Spleen (tissue), 11 donors: ENCODE measurements at regions not wholly inside any gene's neighbourhood (a gene's known extent, or its start where the extent isn't known, plus 50 kb on each side); places are given as distances from the start of the nearest gene placed in this dataset.
"Not testable (repeated sequence)": the region's sequence is repeated elsewhere in the genome, so short reads cannot be mapped to it uniquely, and the experiment has no call there.

Experiments
- DNase-seq: peaks from one replicate; pipeline ENCODE4 v3.0.0-alpha.2; 2020
- H3K27ac ChIP-seq, 8 donors: fragments of 200-600 bp; sonication (generic) in 7 of 8; 1 replicate in 4 of 8; 2 replicates in 4 of 8; pipeline versions ENCODE4 v1.5.0 to v1.8.0; 2016 to 2021; ENCODE audit warnings: inconsistent platforms in 4 of 8, mild to moderate bottlenecking in 4 of 8, moderate library complexity in 1 of 8
- H3K27me3 ChIP-seq, 7 donors: fragments of 200-600 bp; sonication (generic) in 6 of 7; replicated peaks in 1 of 7; 1 replicate in 4 of 7; 2 replicates in 3 of 7; pipeline versions ENCODE4 v1.5.0 to v1.8.0; 2016 to 2021; ENCODE audit warnings: inconsistent platforms in 3 of 7, mild to moderate bottlenecking in 1 of 7
- H3K36me3 ChIP-seq, 6 donors: fragments of 200-600 bp; sonication (generic) in 5 of 6; 1 replicate in 4 of 6; 2 replicates in 2 of 6; pipeline versions ENCODE4 v1.5.0 to v1.8.0; 2016 to 2021; ENCODE audit warnings: inconsistent platforms in 2 of 6
- H3K4me1 ChIP-seq, 6 donors: fragments of 200-600 bp; sonication (generic) in 5 of 6; 1 replicate in 3 of 6; 2 replicates in 3 of 6; pipeline versions ENCODE4 v1.5.0 to v1.8.0; 2016 to 2021; ENCODE audit warnings: inconsistent platforms in 3 of 6
- H3K4me3 ChIP-seq, 8 donors: fragments of 200-600 bp; sonication (generic) in 7 of 8; 1 replicate in 4 of 8; 2 replicates in 4 of 8; pipeline versions ENCODE4 v1.5.0 to v1.8.0; 2016 to 2021; ENCODE audit warnings: inconsistent platforms in 4 of 8, mild to moderate bottlenecking in 4 of 8, moderate library complexity in 2 of 8
- H3K9me3 ChIP-seq, 8 donors: fragments of 200-600 bp; sonication (generic) in 7 of 8; 1 replicate in 4 of 8; 2 replicates in 4 of 8; pipeline versions ENCODE4 v1.5.0 to v1.8.0; 2016 to 2021; ENCODE audit warnings: inconsistent platforms in 4 of 8
- CTCF ChIP-seq, 11 experiments: fragments of 200-600 bp in 7 of 11; fragments of 450-650 bp in 4 of 11; sonication (generic) in 4 of 11; IDR thresholded peaks in 8 of 11; conservative IDR thresholded peaks in 3 of 11; 1 replicate in 7 of 11; 2 replicates in 4 of 11; pipeline versions ENCODE4 v1.4.0 to v1.8.0; 2016 to 2021; ENCODE audit warnings: antibody characterized with exemption in 11 of 11, inconsistent platforms in 4 of 11, mild to moderate bottlenecking in 1 of 11
- POLR2A ChIP-seq, 3 donors: fragments of 450-650 bp; IDR thresholded peaks; one replicate each; pipeline ENCODE4 v1.5.1; 2017; ENCODE audit warnings: antibody characterized with exemption in 3 of 3, mild to moderate bottlenecking in 1 of 3
- POLR2AphosphoS5 ChIP-seq, 3 donors: sonication (generic); formaldehyde crosslinking; IDR thresholded peaks; one replicate each; pipeline ENCODE4 v1.5.1; 2017; ENCODE audit warnings: antibody characterized with exemption in 3 of 3
- WGBS, 5 donors: extraction: QIAGEN DNeasy Blood & Tissue Kit in 3 of 5; methylation state at CpG; one replicate each; pipeline versions ENCODE4 v1.1.5 to v1.1.7; 2013 to 2018; 5-methylcytosine and 5-hydroxymethylcytosine counted together
- intact Hi-C: fragments of 100-400 bp; cut with DNase I; formaldehyde crosslinking; loops from one replicate; pipeline ENCODE4 v1.15.0; 2023; ENCODE audit warnings: low total_unique reads
- donor health status: healthy with polysubstance abuse.
- donor health status: DM: no; HTN: no; CAD: no; lungs with moderate emphysema.
- donor health status: DM: no; HTN: no; CAD: no.
- donor health status: Bipolar disorder and iron deficiency.
- donor health status: healthy.
- donor health status: DM: no; HTN: no; CAD: no.
- donor health status: DM: yes; HTN: yes; CAD: no.

DNA sequence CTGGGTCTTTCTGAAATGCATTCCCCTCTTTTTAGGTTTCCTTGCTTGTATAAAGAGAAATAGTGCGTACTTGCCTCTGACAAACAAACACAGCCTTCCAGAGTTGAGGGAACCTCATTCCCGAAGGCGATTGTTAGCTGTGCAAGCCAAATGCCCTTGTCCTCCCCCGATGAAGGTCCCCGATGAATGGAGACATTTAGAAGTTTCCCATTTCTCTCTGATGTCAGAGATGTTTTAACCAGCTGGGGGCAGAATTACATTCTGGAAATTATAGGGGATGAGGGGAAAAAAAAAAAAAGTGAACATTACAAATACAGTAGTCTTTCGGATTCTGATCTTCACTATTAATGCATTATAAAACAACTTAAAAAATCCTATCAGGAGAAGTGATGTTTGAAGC is 366.8 kb downstream of the VRK1 start:
- Histone ChIP-seq H3K4me3 (no peak overlapping the region), H3K9me3 (peaks cover 0 to 18% (median 8%) of the 10 kb centered on the region in 8 donors), H3K27me3 (peaks cover 0 to 5% (median 0%) of the 10 kb centered on the region in 7 donors), H3K4me1 (no peaks in the 10 kb centered on the region), H3K36me3 (no peaks in the 10 kb centered on the region), H3K27ac (no peak overlapping the region)
- TF ChIP-seq POLR2AphosphoS5 (IDR thresholded peaks at IDR 0.05) (no peak), CTCF (IDR thresholded peaks at IDR 0.05 in 8 of 11, conservative IDR thresholded peaks at IDR 0.05 in 3 of 11) (no peak), POLR2A (IDR thresholded peaks at IDR 0.05) (no peak)
- intact Hi-C loops: no loop called here
- no peak for DNase-seq
- 62 to 78% (median 64%) methylated on average over 6 of the region's 6 CpGs for WGBS, 5 donors

DNA sequence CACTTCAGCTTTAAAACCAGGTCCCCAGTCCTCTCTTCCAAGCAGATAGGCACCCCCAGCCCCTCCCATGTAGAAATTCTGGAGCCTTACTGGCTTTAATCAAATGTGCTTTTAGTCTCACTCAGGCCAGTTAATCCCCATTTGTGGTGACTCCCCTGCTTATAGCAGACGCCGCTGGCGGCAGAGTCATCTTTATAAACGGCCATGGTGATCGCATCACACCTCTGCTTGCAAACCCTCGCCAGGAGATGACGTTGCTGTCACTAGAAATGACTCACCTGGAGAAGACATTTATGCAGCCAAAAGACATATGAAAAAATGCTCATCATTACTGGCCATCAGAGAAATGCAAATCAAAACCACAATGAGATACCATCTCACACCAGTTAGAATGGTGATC is 369.3 kb downstream of the VRK1 start:
- peaks cover 0 to 5% (median 0%) of the 10 kb centered on the region in 7 donors for H3K27me3 ChIP-seq
- no peak overlapping the region for H3K4me3 ChIP-seq
- WGBS, 5 donors: 85 to 97% (median 89%) methylated on average over 7 of the region's 7 CpGs
- TF ChIP-seq POLR2AphosphoS5 (IDR thresholded peaks at IDR 0.05): no peak
- no peak for TF ChIP-seq CTCF (IDR thresholded peaks at IDR 0.05 in 8 of 11, conservative IDR thresholded peaks at IDR 0.05 in 3 of 11)
- TF ChIP-seq POLR2A (IDR thresholded peaks at IDR 0.05): no peak
- H3K9me3 ChIP-seq: no peaks in the 10 kb centered on the region
- intact Hi-C loops: no loop called here
- H3K36me3 ChIP-seq: no peaks in the 10 kb centered on the region
- no peaks in the 10 kb centered on the region for H3K4me1 ChIP-seq
- no peak overlapping the region for H3K27ac ChIP-seq
- no peak for DNase-seq

- DNase-seq, intact Hi-C loops, H3K4me3 ChIP-seq, H3K4me1 ChIP-seq, H3K9me3 ChIP-seq, H3K27me3 ChIP-seq, H3K27ac ChIP-seq, H3K36me3 ChIP-seq: not testable (repeated sequence)
- 89 to 96% (median 92%) methylated on average over 2 to 3 of the region's 3 CpGs for WGBS, 5 donors
Observed at GRCh38 chr14:97167577-97167976, 370.4 kb downstream of the VRK1 start.

GRCh38 chr14:97172644-97173043 is 375.5 kb downstream of the VRK1 start:
- Histone ChIP-seq H3K4me1 (peaks cover 0 to 6% (median 0%) of the 10 kb centered on the region in 6 donors), H3K4me3 (no peak overlapping the region), H3K36me3 (no peaks in the 10 kb centered on the region), H3K27ac (no peak overlapping the region), H3K27me3 (no peaks in the 10 kb centered on the region), H3K9me3 (peaks cover 0 to 3% (median 0%) of the 10 kb centered on the region in 8 donors)
- no peak for DNase-seq
- intact Hi-C loops: no loop called here
- no peak for TF ChIP-seq CTCF (IDR thresholded peaks at IDR 0.05 in 8 of 11, conservative IDR thresholded peaks at IDR 0.05 in 3 of 11)
- TF ChIP-seq POLR2A (IDR thresholded peaks at IDR 0.05): no peak
- no peak for TF ChIP-seq POLR2AphosphoS5 (IDR thresholded peaks at IDR 0.05)
- 91 to 96% (median 94%) methylated on average over 2 of the region's 2 CpGs for WGBS, 5 donors

DNA sequence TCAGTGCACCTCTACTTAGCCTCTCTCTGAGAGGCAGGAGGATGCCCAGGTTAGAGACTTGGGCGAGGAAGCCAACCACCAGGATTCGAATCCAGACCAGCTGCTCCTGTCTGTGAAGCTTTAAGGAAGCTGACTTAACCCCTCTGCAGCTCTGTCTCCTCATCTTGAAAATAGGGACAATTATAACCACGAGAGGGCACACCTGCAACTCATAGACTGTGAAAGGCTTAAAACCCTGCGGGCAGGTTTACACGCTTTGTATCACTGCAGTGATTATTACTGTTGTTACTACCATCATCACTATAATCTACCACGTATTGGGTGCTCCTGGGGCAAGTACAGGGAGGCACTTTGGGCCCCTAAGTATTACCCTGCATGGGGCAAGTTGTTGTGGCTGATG is 379.8 kb downstream of the VRK1 start:
- TF ChIP-seq POLR2A (IDR thresholded peaks at IDR 0.05) (no peak), POLR2AphosphoS5 (IDR thresholded peaks at IDR 0.05) (no peak), CTCF (IDR thresholded peaks at IDR 0.05 in 8 of 11, conservative IDR thresholded peaks at IDR 0.05 in 3 of 11) (peak in 2 of 11 experiments; percentile 23 to 38)
- no peak overlapping the region for H3K4me3 ChIP-seq
- no peaks in the 10 kb centered on the region for H3K27me3 ChIP-seq
- peaks cover 0 to 6% (median 0%) of the 10 kb centered on the region in 6 donors for H3K4me1 ChIP-seq
- WGBS, 5 donors: 56 to 67% (median 61%) methylated on average over 6 of the region's 6 CpGs
- peaks cover 0 to 3% (median 0%) of the 10 kb centered on the region in 8 donors for H3K9me3 ChIP-seq
- intact Hi-C loops: no loop called here
- no peak overlapping the region for H3K27ac ChIP-seq
- H3K36me3 ChIP-seq: no peaks in the 10 kb centered on the region
- DNase-seq: no peak
